ENCODE measurements at regions not wholly inside any gene's neighbourhood (a gene's known extent, or its start where the extent isn't known, plus 50 kb on each side); places are given as distances from the start of the nearest gene placed in this dataset.

DNA sequence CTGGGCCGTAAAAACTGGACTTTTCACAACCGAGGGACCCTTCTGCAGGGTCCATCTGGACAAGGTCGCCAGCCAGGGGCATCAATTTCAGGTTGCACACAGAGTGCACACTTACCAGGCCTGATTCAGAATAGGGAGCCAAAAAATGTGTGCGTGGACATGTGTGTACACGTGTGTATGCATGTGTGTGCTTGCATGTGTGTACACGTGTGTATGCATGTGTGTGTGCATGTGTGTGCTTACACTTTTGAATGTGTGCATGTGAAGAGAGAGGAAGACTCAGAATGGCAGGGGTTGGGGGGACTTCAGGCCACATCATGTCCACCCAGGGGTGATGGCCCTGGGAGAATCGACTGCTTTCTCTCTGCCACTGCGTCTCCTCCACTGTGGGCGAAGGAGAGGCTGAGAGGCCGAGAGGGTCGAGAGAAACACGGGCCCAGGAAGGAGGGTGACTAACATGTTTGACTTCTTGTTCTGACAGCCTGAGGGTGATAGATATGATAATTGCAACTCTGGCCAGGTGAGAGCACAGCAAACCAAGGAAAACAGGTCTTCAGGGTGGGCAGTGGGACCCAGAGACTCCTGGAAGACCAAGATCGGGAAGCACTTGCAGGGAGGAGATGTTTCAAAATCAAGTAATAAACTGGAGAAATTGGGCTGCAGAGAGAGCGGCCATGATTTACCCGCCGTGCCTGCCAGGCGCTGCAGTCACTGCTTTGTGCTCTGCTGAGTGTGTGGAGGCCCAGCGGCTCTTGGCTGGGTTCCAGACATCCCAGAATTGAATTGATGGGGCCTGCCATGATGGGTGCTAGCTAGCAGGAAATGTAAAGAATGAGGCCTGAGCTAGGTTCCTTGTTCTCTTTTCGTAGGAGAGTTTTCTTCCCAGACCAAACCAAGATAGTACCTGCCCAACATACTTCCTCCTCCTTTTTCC, 310.8 kb downstream of the QKI start:
- TF ChIP-seq, protein P1, sequence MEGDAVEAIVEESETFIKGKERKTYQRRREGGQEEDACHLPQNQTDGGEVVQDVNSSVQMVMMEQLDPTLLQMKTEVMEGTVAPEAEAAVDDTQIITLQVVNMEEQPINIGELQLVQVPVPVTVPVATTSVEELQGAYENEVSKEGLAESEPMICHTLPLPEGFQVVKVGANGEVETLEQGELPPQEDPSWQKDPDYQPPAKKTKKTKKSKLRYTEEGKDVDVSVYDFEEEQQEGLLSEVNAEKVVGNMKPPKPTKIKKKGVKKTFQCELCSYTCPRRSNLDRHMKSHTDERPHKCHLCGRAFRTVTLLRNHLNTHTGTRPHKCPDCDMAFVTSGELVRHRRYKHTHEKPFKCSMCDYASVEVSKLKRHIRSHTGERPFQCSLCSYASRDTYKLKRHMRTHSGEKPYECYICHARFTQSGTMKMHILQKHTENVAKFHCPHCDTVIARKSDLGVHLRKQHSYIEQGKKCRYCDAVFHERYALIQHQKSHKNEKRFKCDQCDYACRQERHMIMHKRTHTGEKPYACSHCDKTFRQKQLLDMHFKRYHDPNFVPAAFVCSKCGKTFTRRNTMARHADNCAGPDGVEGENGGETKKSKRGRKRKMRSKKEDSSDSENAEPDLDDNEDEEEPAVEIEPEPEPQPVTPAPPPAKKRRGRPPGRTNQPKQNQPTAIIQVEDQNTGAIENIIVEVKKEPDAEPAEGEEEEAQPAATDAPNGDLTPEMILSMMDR (IDR thresholded peaks at IDR 0.05; ENCODE audit: low read depth, low read length, missing control alignments), result no peak
- no peak overlapping the region for H3K4me3 ChIP-seq (ENCODE audit: low read depth, low read length)
- no peak for DNase-seq (ENCODE audit: low read depth)

DNA sequence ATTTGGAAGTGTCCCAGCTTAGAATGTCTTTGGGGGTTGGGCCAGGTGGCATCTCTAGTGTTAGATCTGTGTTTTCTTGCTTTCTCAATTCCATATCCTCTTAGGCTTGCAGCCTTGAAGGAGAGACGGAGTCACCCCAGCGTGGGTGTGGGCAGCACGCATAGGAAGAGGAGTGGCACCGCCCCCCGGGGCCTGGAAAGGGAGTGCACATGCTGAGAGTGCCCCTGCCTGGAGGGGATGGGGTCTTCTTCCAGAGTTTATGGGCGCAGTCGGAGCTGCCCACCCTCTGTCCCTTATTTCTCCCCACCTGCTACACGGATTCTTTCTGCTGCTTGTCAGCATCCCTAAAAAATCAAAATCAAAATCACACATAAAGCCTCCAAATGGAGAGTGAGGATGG, 309.7 kb downstream of the QKI start:
- no peak for DNase-seq (ENCODE audit: low read depth)
- no peak overlapping the region for H3K4me3 ChIP-seq (ENCODE audit: low read depth, low read length)
- TF ChIP-seq, protein P1 (IDR thresholded peaks at IDR 0.05; ENCODE audit: low read depth, low read length, missing control alignments), result no peak

DNA sequence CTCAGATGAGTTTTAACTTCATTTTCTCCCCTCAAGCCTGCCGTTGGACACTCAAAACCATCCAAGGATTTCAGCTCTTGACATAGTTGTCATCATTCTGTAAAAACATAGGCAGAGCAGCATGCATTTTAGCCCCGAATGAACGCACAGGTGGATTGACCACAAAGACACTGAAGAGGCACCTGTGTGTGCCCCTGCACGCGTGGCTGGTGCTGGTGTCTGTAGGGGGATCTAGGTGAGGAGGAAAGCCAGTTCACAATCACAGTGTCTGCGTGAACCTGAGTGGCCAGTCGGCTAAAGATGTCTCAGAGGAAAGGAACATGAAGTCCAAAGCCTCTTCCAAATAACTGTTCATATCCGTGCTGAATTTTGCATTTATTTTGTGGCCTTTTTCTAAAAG, 309.2 kb downstream of the QKI start:
- TF ChIP-seq, protein P1 (IDR thresholded peaks at IDR 0.05; ENCODE audit: low read depth, low read length, missing control alignments), result no peak
- no peak for DNase-seq (ENCODE audit: low read depth)
- no peak overlapping the region for H3K4me3 ChIP-seq (ENCODE audit: low read depth, low read length)

DNA sequence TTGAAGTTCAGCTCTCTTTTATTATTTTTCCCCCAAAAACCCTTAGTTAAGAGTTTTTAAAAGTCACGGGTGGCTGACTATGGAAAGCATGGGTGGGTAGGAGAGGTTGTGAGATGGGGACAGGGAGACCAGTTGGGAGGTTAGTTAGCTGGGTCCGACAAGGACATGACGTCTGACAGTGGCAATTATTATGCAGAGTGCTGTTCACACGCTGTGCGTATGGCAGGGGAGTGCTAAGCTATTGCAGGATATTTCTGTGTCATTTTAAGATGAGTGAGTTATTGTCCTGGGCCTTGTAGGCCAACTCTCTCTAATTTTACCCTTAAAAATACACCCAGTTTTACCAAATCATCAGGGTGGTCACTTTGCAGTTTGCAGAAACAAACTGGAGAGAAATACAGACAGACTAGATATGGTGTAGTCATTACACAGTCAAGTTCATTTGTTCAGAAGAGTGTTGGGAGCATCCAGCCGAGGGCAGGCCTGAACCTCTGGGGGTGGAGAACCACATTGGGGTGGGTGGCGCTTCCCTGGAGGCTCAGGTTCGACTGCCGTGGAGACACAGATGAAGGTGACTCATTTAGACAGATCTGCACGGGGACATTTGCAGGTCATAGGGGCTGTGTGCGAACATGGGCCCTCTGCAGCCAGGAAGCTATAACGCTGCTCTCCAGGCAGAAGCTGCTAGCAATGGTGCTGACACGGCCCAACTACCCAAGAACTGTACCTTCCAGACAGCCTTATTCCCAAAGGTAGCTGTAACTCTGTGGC, 307.6 kb downstream of the QKI start:
- TF ChIP-seq, protein P1 (IDR thresholded peaks at IDR 0.05; ENCODE audit: low read depth, low read length, missing control alignments), result no peak
- H3K4me3 ChIP-seq (ENCODE audit: low read depth, low read length), result no peak overlapping the region
- no peak for DNase-seq (ENCODE audit: low read depth)

DNA sequence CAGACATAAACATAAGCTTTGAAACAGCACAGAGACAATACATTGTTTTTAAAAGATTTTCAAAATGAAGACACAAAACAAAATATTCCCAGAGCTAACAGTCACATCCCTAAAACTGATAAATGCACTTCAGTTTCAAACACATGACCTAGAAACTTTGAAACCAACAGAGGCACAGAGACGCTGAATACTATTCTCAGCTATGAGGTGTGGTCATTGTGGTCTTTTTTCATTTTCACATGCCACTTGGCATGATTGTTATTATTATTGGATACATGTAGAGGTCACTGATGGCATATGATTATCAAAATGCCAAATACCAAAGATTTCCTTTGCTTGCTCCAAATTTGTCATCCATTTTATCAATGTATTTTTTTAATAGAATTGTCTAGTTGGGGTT, 306.9 kb downstream of the QKI start:
- no peak for DNase-seq (ENCODE audit: low read depth)
- no peak overlapping the region for H3K4me3 ChIP-seq (ENCODE audit: low read depth, low read length)
- TF ChIP-seq, protein P1 (IDR thresholded peaks at IDR 0.05; ENCODE audit: low read depth, low read length, missing control alignments), result no peak

DNA sequence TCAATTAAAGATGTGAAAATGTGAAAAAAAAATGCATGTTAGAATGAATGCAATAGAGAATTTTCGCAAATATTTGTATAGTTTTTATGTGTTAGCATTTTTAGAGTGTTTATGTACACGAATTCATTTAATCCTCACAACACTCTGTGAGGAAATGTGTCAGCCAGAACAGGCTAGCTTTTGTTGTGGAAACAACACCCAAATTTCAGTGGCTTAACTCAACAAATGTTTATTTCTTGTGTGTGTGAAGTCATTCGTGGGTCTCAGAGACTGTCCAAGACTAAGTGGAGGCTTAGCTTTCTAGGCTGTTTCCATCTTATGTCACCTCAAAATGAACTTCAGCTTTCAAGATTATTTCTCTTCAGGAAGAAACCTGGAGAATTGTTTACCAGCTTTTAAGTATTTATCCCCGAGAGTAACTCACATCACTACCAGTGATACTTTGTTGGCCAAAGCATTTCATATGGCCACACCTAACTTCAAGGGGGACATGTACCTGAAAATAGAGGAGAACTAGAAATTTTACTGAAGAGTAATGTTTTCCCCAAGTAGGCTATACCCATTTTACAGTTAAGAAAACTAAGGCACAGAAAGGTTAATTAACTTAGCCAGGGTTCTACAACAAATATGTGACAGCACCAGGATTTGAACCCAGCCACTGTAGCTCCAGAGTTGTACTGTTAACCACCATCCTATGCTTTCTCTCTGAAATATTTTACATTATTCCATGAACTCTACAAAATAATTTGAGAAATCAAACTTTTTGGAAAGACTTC, 306.1 kb downstream of the QKI start:
- no peak for DNase-seq (ENCODE audit: low read depth)
- no peak overlapping the region for H3K4me3 ChIP-seq (ENCODE audit: low read depth, low read length)
- TF ChIP-seq, protein P1 (IDR thresholded peaks at IDR 0.05; ENCODE audit: low read depth, low read length, missing control alignments), result no peak

Data from GM12864 (cell line).